ENCODE measurements at regions not wholly inside any gene's neighbourhood (a gene's known extent, or its start where the extent isn't known, plus 50 kb on each side); places are given as distances from the start of the nearest gene placed in this dataset.

GRCh38 chr18:65994302-65994701 is 243.5 kb downstream of the CDH7 start:
- Mint-ChIP-seq H3K4me1 (ENCODE audit: low read depth in 2 of 2) (peaks cover 0 to 2% of the 10 kb centered on the region in 2 donors), H3K9me3 (peaks cover 6% of the 10 kb centered on the region), H3K4me3 (no peak overlapping the region), H3K27ac (no peak overlapping the region), H3K36me3 (no peaks in the 10 kb centered on the region), H3K27me3 (no peaks in the 10 kb centered on the region)
- DNase-seq (ENCODE audit: low spot score) = no peak
- no peak for ATAC-seq

GRCh38 chr18:65990944-65991708 is 240.3 kb downstream of the CDH7 start:
- ATAC-seq = no peak
- no peak overlapping the region for H3K27ac Mint-ChIP-seq
- peaks cover 0 to 2% of the 10 kb centered on the region in 2 donors for H3K4me1 Mint-ChIP-seq (ENCODE audit: low read depth in 2 of 2)

GRCh38 chr18:65990174-65990690 is 239.4 kb downstream of the CDH7 start:
- Mint-ChIP-seq H3K9me3 (peaks cover 6% of the 10 kb centered on the region), H3K4me3 (no peak overlapping the region), H3K27ac (no peak overlapping the region), H3K36me3 (no peaks in the 10 kb centered on the region), H3K4me1 (ENCODE audit: low read depth in 2 of 2) (peaks cover 0 to 2% of the 10 kb centered on the region in 2 donors), H3K27me3 (no peaks in the 10 kb centered on the region)
- DNase-seq (ENCODE audit: low spot score) (no peak), ATAC-seq (no peak)

More at GRCh38 chr18:65990944-65991708, 240.3 kb downstream of the CDH7 start:
- Mint-ChIP-seq H3K36me3 (no peaks in the 10 kb centered on the region), H3K4me3 (no peak overlapping the region), H3K9me3 (peaks cover 6% of the 10 kb centered on the region), H3K27me3 (no peaks in the 10 kb centered on the region)
- no peak for DNase-seq (ENCODE audit: low spot score)

- H3K9me3 Mint-ChIP-seq = peaks cover 4% of the 10 kb centered on the region
- H3K4me3 Mint-ChIP-seq = no peak overlapping the region
- no peak for ATAC-seq
- H3K27ac Mint-ChIP-seq = no peak overlapping the region
- H3K4me1 Mint-ChIP-seq (ENCODE audit: low read depth in 2 of 2) = peaks cover 0 to under 1% of the 10 kb centered on the region in 2 donors
- H3K36me3 Mint-ChIP-seq = no peaks in the 10 kb centered on the region
- no peak for DNase-seq (ENCODE audit: low spot score)
- H3K27me3 Mint-ChIP-seq = no peaks in the 10 kb centered on the region
Measured at GRCh38 chr18:65988972-65989371, 238.2 kb downstream of the CDH7 start.

GRCh38 chr18:65988386-65988785 is 237.6 kb downstream of the CDH7 start:
- no peak for DNase-seq (ENCODE audit: low spot score)
- Mint-ChIP-seq H3K27me3 (no peaks in the 10 kb centered on the region), H3K36me3 (no peaks in the 10 kb centered on the region), H3K4me1 (ENCODE audit: low read depth in 2 of 2) (no peaks in the 10 kb centered on the region), H3K4me3 (no peak overlapping the region), H3K27ac (no peak overlapping the region), H3K9me3 (peaks cover 3% of the 10 kb centered on the region)
- ATAC-seq = no peak

- Mint-ChIP-seq H3K4me1 (ENCODE audit: low read depth in 2 of 2) (no peaks in the 10 kb centered on the region), H3K9me3 (peaks cover 11% of the 10 kb centered on the region), H3K36me3 (peaks cover 5% of the 10 kb centered on the region), H3K27ac (no peak overlapping the region), H3K27me3 (no peaks in the 10 kb centered on the region), H3K4me3 (no peak overlapping the region)
- DNase-seq (ENCODE audit: low spot score) = no peak
- ATAC-seq = no peak
Measured at GRCh38 chr18:65983750-65984149, 232.9 kb downstream of the CDH7 start.

GRCh38 chr18:65975536-65975935 is 224.7 kb downstream of the CDH7 start:
- Mint-ChIP-seq H3K4me1 (ENCODE audit: low read depth in 2 of 2) (no peaks in the 10 kb centered on the region), H3K9me3 (peaks cover 11% of the 10 kb centered on the region), H3K4me3 (no peak overlapping the region), H3K27ac (no peak overlapping the region), H3K27me3 (no peaks in the 10 kb centered on the region), H3K36me3 (no peaks in the 10 kb centered on the region)
- ATAC-seq (no peak), DNase-seq (ENCODE audit: low spot score) (no peak)

GRCh38 chr18:65974758-65975157 is 223.9 kb downstream of the CDH7 start:
- H3K36me3 Mint-ChIP-seq = no peaks in the 10 kb centered on the region
- H3K4me1 Mint-ChIP-seq (ENCODE audit: low read depth in 2 of 2) = no peaks in the 10 kb centered on the region
- H3K27me3 Mint-ChIP-seq = no peaks in the 10 kb centered on the region
- H3K4me3 Mint-ChIP-seq = no peak overlapping the region
- H3K9me3 Mint-ChIP-seq = peaks cover 11% of the 10 kb centered on the region
- ATAC-seq (no peak), DNase-seq (ENCODE audit: low spot score) (no peak)
- H3K27ac Mint-ChIP-seq = no peak overlapping the region

GRCh38 chr18:65968239-65969004 is 217.6 kb downstream of the CDH7 start:
- H3K4me3 Mint-ChIP-seq = no peak overlapping the region
- no peak for DNase-seq (ENCODE audit: low spot score)
- H3K27me3 Mint-ChIP-seq = no peaks in the 10 kb centered on the region
- peaks cover 8% of the 10 kb centered on the region for H3K9me3 Mint-ChIP-seq
- no peaks in the 10 kb centered on the region for H3K4me1 Mint-ChIP-seq (ENCODE audit: low read depth in 2 of 2)
- no peak for ATAC-seq
- H3K36me3 Mint-ChIP-seq = no peaks in the 10 kb centered on the region
- no peak overlapping the region for H3K27ac Mint-ChIP-seq

- Mint-ChIP-seq H3K27ac (no peak overlapping the region), H3K4me3 (no peak overlapping the region)
Measured at GRCh38 chr18:65955747-65956146, 204.9 kb downstream of the CDH7 start.

GRCh38 chr18:65954372-65954771 is 203.6 kb downstream of the CDH7 start:
- H3K27ac Mint-ChIP-seq = no peak overlapping the region
- H3K36me3 Mint-ChIP-seq = no peaks in the 10 kb centered on the region
- H3K9me3 Mint-ChIP-seq = peaks cover 8% of the 10 kb centered on the region
- H3K4me1 Mint-ChIP-seq (ENCODE audit: low read depth in 2 of 2) = no peaks in the 10 kb centered on the region
- no peak for DNase-seq (ENCODE audit: low spot score)
- no peaks in the 10 kb centered on the region for H3K27me3 Mint-ChIP-seq
- no peak overlapping the region for H3K4me3 Mint-ChIP-seq
- ATAC-seq = no peak

More at GRCh38 chr18:65955747-65956146, 204.9 kb downstream of the CDH7 start:
- ATAC-seq = no peak
- H3K4me1 Mint-ChIP-seq (ENCODE audit: low read depth in 2 of 2) = no peaks in the 10 kb centered on the region
- peaks cover 15% of the 10 kb centered on the region for H3K9me3 Mint-ChIP-seq
- DNase-seq (ENCODE audit: low spot score) = no peak
- no peaks in the 10 kb centered on the region for H3K27me3 Mint-ChIP-seq
- no peaks in the 10 kb centered on the region for H3K36me3 Mint-ChIP-seq

GRCh38 chr18:65946777-65947176 is 196.0 kb downstream of the CDH7 start:
- Mint-ChIP-seq H3K27ac (no peak overlapping the region), H3K4me3 (no peak overlapping the region), H3K9me3 (peaks cover 3% of the 10 kb centered on the region), H3K4me1 (ENCODE audit: low read depth in 2 of 2) (no peaks in the 10 kb centered on the region), H3K27me3 (no peaks in the 10 kb centered on the region), H3K36me3 (peaks cover 4% of the 10 kb centered on the region)
- DNase-seq (ENCODE audit: low spot score) (no peak), ATAC-seq (no peak)

- Mint-ChIP-seq H3K4me1 (ENCODE audit: low read depth in 2 of 2) (no peaks in the 10 kb centered on the region), H3K4me3 (no peak overlapping the region), H3K27ac (no peak overlapping the region), H3K27me3 (no peaks in the 10 kb centered on the region), H3K36me3 (peaks cover 4% of the 10 kb centered on the region), H3K9me3 (peaks cover 3% of the 10 kb centered on the region)
- ATAC-seq = no peak
- no peak for DNase-seq (ENCODE audit: low spot score)
Measured at GRCh38 chr18:65943268-65943667, 192.5 kb downstream of the CDH7 start.

- H3K9me3 Mint-ChIP-seq = peaks cover 4% of the 10 kb centered on the region
- no peaks in the 10 kb centered on the region for H3K27me3 Mint-ChIP-seq
- H3K4me1 Mint-ChIP-seq (ENCODE audit: low read depth in 2 of 2) = no peaks in the 10 kb centered on the region
- no peak for DNase-seq (ENCODE audit: low spot score)
- no peak overlapping the region for H3K4me3 Mint-ChIP-seq
- H3K36me3 Mint-ChIP-seq = peaks cover 2% of the 10 kb centered on the region
- H3K27ac Mint-ChIP-seq = no peak overlapping the region
- no peak for ATAC-seq
Measured at GRCh38 chr18:65942854-65943253, 192.0 kb downstream of the CDH7 start.

All from natural killer cell treated with Interleukin-12 subunit alpha and Interleukin-12 subunit beta and Interleukin-15 and Interleukin-18, amount 100 ng/mL, for 72 hours (primary cell).